HUES64 (cell line): ENCODE measurements at regions not wholly inside any gene's neighbourhood (a gene's known extent, or its start where the extent isn't known, plus 50 kb on each side); places are given as distances from the start of the nearest gene placed in this dataset.
"Not testable (repeated sequence)": the region's sequence is repeated elsewhere in the genome, so short reads cannot be mapped to it uniquely, and the experiment has no call there.

Experiments used
- H3K27ac ChIP-seq: 2 replicates; pipeline ENCODE4 v1.7.0; 2013; ENCODE audit warnings: low read depth, low read length, inconsistent platforms
- H3K27me3 ChIP-seq: 2 replicates; pipeline ENCODE4 v1.6.1; 2013; ENCODE audit warnings: mild to moderate bottlenecking, low read length; ENCODE audit not compliant: insufficient read depth
- H3K36me3 ChIP-seq: 2 replicates; pipeline ENCODE4 v1.6.1; 2013; ENCODE audit warnings: mild to moderate bottlenecking, low read length; ENCODE audit not compliant: insufficient read depth
- H3K4me1 ChIP-seq: 2 replicates; pipeline ENCODE4 v1.6.1; 2013; ENCODE audit warnings: mild to moderate bottlenecking, low read length, moderate library complexity; ENCODE audit not compliant: insufficient read depth
- H3K4me3 ChIP-seq: 2 replicates; pipeline ENCODE4 v1.5.1; 2013; ENCODE audit warnings: mild to moderate bottlenecking, low read length, moderate library complexity
- H3K9ac ChIP-seq: 2 replicates; pipeline ENCODE4 v1.6.1; 2013; ENCODE audit warnings: mild to moderate bottlenecking, low read depth, low read length
- H3K9me3 ChIP-seq: 2 replicates; pipeline ENCODE4 v1.6.1; 2013; ENCODE audit warnings: low read depth, low read length; ENCODE audit not compliant: insufficient read depth
- WGBS: fragments of 150-250, 120-280 bp; methylation state at CpG from one replicate; pipeline ENCODE4 v1.1.7; 2013; ENCODE audit warnings: missing lambda C conversion rate; 5-methylcytosine and 5-hydroxymethylcytosine counted together

- not testable (repeated sequence) for H3K27ac ChIP-seq, H3K36me3 ChIP-seq, H3K27me3 ChIP-seq, H3K4me3 ChIP-seq, H3K4me1 ChIP-seq, H3K9ac ChIP-seq, H3K9me3 ChIP-seq
These were observed 222.9 kb upstream of the ELL2 start for GRCh38 chr5:96184510-96184909.

- Histone ChIP-seq H3K4me1 (no peaks in the 10 kb centered on the region), H3K9ac (no peak overlapping the region), H3K36me3 (no peaks in the 10 kb centered on the region), H3K27ac (no peak overlapping the region), H3K9me3 (no peaks in the 10 kb centered on the region), H3K4me3 (no peak overlapping the region), H3K27me3 (no peaks in the 10 kb centered on the region)
- WGBS = 95% methylated on average over 2 of the region's 2 CpGs
These were observed 219.2 kb upstream of the ELL2 start for GRCh38 chr5:96180684-96181435.

GRCh38 chr5:96177303-96177869 is 215.7 kb upstream of the ELL2 start:
- Histone ChIP-seq H3K36me3 (no peaks in the 10 kb centered on the region), H3K9me3 (no peaks in the 10 kb centered on the region), H3K9ac (no peak overlapping the region), H3K27ac (no peak overlapping the region), H3K4me3 (no peak overlapping the region), H3K27me3 (no peaks in the 10 kb centered on the region), H3K4me1 (no peaks in the 10 kb centered on the region)
- 92% methylated on average over 5 of the region's 5 CpGs for WGBS

- H3K9me3 ChIP-seq = no peaks in the 10 kb centered on the region
- no peaks in the 10 kb centered on the region for H3K27me3 ChIP-seq
- no peak overlapping the region for H3K27ac ChIP-seq
- no peak overlapping the region for H3K4me3 ChIP-seq
- WGBS = 82% methylated on average over 2 of the region's 2 CpGs
- H3K4me1 ChIP-seq = no peaks in the 10 kb centered on the region
- no peak overlapping the region for H3K9ac ChIP-seq
- no peaks in the 10 kb centered on the region for H3K36me3 ChIP-seq
These were observed 214.4 kb upstream of the ELL2 start for GRCh38 chr5:96176022-96176421.

- no peaks in the 10 kb centered on the region for H3K27me3 ChIP-seq
- no peaks in the 10 kb centered on the region for H3K36me3 ChIP-seq
- no peak overlapping the region for H3K4me3 ChIP-seq
- H3K4me1 ChIP-seq = no peaks in the 10 kb centered on the region
- WGBS = 94% methylated on average over 2 of the region's 2 CpGs
- no peaks in the 10 kb centered on the region for H3K9me3 ChIP-seq
- no peak overlapping the region for H3K9ac ChIP-seq
- H3K27ac ChIP-seq = no peak overlapping the region
These were observed 213.4 kb upstream of the ELL2 start for GRCh38 chr5:96175090-96175489.

GRCh38 chr5:96173366-96173765 is 211.7 kb upstream of the ELL2 start:
- WGBS = no CpG with 5 or more reads among the region's 1 CpG
- no peaks in the 10 kb centered on the region for H3K9me3 ChIP-seq
- H3K27me3 ChIP-seq = no peaks in the 10 kb centered on the region
- H3K36me3 ChIP-seq = no peaks in the 10 kb centered on the region
- no peaks in the 10 kb centered on the region for H3K4me1 ChIP-seq
- H3K9ac ChIP-seq = no peak overlapping the region
- H3K27ac ChIP-seq = no peak overlapping the region
- no peak overlapping the region for H3K4me3 ChIP-seq

- Histone ChIP-seq H3K4me1 (no peaks in the 10 kb centered on the region), H3K36me3 (no peaks in the 10 kb centered on the region), H3K9ac (no peak overlapping the region), H3K9me3 (no peaks in the 10 kb centered on the region), H3K27me3 (no peaks in the 10 kb centered on the region), H3K4me3 (no peak overlapping the region), H3K27ac (no peak overlapping the region)
- WGBS = 85% methylated on average over 2 of the region's 2 CpGs
These were observed 210.8 kb upstream of the ELL2 start for GRCh38 chr5:96172436-96172835.

- not testable (repeated sequence) for H3K27ac ChIP-seq, H3K9me3 ChIP-seq, H3K4me1 ChIP-seq, H3K27me3 ChIP-seq, H3K9ac ChIP-seq, H3K4me3 ChIP-seq, H3K36me3 ChIP-seq
- 56% methylated on average over 4 of the region's 4 CpGs for WGBS
These were observed 210.3 kb upstream of the ELL2 start for GRCh38 chr5:96171973-96172372.

GRCh38 chr5:96170481-96171125 is 209.0 kb upstream of the ELL2 start:
- 86% methylated on average over 15 of the region's 15 CpGs for WGBS
- H3K27ac ChIP-seq, H3K36me3 ChIP-seq, H3K9me3 ChIP-seq, H3K9ac ChIP-seq, H3K4me1 ChIP-seq, H3K27me3 ChIP-seq, H3K4me3 ChIP-seq: not testable (repeated sequence)

- WGBS = 95% methylated on average over 8 of the region's 8 CpGs
These were observed 207.2 kb upstream of the ELL2 start for GRCh38 chr5:96168833-96169232.

GRCh38 chr5:96159043-96159442 is 197.4 kb upstream of the ELL2 start:
- Histone ChIP-seq H3K27ac (no peak overlapping the region), H3K36me3 (no peaks in the 10 kb centered on the region), H3K9me3 (no peaks in the 10 kb centered on the region), H3K9ac (no peak overlapping the region), H3K27me3 (no peaks in the 10 kb centered on the region), H3K4me1 (peaks cover 19% of the 10 kb centered on the region), H3K4me3 (no peak overlapping the region)
- WGBS = no CpG with 5 or more reads among the region's 2 CpGs

More at GRCh38 chr5:96168833-96169232, 207.2 kb upstream of the ELL2 start:
- H3K27me3 ChIP-seq, H3K27ac ChIP-seq, H3K4me1 ChIP-seq, H3K9ac ChIP-seq, H3K36me3 ChIP-seq, H3K4me3 ChIP-seq, H3K9me3 ChIP-seq: not testable (repeated sequence)
